ENCODE measurements at regions not wholly inside any gene's neighbourhood (a gene's known extent, or its start where the extent isn't known, plus 50 kb on each side); places are given as distances from the start of the nearest gene placed in this dataset.
A peak's percentile ranks its signal among the peaks of the same experiment; 100 is the strongest.

DNA sequence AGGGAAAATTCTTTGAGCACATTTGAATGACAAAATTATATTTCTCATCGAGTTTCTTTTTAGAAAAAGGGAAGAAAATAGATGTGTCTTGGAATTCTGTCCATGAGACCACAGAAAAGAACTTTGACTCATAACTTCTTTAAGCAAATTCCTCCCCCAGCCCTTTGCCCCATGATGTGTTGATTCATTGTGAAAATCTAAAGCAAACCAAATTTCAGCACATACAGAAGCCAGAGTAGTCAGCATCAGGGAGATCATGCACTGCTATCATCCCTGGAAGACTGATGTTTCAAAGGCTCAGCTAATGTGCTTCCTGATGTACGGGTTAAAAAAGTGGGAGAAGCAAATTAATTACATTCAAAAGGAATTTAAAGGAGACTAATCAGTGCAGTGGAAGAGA is 159.7 kb downstream of the FAT3 start:
- peak; percentile 47 for DNase-seq (ENCODE audit: low spot score)

DNA sequence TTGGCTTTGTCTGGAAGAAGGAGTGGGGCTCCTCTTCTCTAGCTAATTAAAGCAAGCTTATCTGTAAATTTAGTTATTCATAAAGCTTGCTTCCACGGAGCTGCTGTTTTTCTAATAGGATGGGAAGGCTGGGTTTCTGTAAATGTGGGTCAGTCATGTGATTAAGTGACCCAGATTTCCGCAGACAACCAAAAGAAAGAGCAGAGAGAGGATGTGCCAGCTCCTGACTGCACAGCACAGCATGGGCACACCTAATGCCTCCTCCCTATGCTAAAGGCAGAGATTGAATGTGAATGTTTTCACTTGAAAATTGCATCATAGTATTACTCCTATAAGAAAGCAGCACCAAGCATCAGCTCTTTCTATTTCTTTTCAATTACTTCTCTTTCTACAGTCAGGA is 160.2 kb downstream of the FAT3 start:
- DNase-seq (ENCODE audit: low spot score): no peak

DNA sequence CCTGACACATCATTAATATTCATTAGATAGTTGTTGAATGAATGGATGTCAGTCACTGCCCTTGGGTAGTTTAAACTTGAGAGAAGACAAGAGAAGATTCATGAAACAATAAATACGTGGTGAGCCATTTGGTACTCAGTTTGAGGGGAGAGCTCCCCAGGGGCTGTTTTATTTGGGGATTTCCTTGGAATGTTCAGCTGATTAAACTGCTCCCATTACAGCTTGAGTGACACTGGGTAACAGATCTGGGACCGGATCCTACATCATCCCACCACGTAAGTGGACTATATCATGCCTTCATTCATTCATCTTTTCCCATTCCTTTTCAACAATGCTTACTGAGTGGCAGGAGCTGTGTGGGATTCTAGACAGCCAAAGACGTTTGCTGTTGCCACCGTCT is 162.0 kb downstream of the FAT3 start:
- no peak for DNase-seq (ENCODE audit: low spot score)

DNA sequence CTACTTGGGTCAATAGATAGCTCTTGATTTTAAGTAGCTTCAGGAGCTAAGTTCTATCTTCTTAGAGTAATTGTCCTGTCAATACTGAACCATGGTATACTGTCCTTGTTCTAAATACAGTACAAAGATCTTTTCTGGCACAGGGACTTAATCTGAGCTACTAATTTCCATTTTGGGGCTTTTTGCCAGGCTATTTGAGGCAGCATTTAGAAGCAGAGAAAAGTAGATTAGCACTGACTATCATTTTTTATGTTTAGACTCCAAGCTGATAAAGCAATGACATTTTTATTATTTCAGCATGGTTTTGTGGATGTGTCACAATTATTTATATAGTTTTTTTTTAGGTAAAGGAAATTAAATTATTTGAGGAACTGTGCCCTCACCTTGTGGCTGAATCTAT is 163.2 kb downstream of the FAT3 start:
- no peak for DNase-seq (ENCODE audit: low spot score)

DNA sequence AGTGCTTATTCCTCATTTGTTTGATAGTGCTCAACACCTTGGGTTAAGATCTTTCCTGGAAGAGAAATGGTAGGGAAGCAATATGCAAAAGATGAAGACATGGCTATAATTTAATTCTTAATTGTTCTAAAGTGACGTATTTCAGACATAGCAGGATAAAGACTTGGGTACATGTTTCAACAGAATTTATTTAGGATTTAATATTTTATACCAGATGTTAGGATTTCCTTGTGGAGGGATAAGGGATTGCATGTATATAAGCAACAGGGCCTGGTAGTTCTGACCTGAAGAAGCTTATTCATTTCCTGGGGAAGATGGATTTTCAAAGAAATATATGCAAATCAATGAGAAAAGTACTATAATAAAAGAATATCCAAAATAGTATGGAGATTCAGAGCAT is 163.8 kb downstream of the FAT3 start:
- no peak for DNase-seq (ENCODE audit: low spot score)

DNA sequence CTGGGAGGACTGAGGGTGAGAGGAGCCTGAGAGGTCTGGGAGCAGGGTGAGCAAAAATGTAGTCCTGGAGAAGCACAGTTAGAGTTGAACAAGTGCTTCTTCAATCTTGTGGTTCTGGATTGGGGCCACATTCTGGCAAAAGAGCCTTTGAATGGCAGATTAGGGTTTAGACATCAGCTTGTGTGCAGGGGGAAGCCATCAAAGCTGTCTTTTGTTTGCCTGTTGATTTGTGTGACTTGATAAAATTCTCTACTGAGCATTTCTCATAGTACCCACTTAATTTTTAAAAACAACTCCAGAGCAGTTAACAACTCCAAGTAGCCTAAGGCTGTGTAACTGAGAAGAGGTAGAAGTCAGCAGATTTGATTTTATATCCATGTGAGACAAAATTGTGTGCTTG is 166.2 kb downstream of the FAT3 start:
- DNase-seq (ENCODE audit: low spot score): no peak

DNA sequence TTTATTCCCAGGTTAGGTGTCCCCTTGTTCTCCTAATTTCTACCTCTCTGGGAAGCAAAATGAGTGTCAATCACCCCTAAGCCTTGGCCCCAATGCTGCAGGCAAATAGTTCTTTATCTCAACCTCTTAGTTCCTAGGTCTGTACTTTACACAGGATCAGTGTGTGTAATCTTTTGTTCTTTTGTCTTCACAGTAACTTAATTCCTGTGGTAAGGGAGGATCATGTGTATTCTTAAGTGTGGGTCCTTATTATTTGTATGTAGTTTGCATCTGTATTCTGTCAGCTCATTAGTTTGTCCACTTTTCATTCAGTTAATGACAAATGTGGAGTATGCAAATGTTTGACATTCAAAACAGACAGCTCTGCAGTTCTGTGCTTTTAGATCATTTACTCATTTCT is 166.7 kb downstream of the FAT3 start:
- no peak for DNase-seq (ENCODE audit: low spot score)

DNA sequence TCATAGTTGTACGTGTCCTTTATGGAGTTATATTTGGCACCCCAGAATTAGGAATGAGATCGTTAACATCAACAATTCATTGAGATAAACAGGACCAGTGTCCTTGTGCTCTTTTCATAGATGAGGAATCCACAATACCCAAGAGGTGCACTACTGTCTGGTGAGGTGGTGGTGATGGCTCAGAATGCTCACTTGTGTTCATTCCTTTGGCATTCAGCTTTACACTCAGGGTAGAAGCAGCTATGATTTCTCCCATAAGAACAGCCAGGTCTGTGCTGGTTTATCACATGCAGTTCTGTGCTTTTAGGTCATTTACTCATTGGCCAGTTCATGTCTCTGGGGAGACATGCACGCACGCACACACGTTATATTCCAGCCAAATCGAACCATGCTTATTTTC is 167.2 kb downstream of the FAT3 start:
- no peak for DNase-seq (ENCODE audit: low spot score)

DNA sequence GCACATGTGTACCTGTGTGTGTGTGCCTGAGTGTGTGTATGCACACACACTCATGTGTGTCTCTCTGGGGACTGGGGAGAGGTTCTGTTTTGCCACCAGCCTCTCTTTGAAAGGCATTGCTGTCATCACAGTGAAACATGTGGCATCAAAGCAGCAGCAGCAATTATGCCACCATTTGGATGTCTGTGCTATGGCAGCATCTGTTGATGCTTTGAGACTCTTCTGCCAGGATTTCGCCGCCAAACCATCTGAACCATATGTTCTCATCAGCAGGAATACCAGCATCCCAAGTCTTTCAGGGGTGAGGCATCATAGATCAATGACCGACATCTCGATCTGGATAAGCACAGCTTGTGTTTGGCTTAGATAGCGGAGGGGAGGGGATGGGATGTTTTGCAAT is 168.6 kb downstream of the FAT3 start:
- DNase-seq (ENCODE audit: low spot score): no peak

DNA sequence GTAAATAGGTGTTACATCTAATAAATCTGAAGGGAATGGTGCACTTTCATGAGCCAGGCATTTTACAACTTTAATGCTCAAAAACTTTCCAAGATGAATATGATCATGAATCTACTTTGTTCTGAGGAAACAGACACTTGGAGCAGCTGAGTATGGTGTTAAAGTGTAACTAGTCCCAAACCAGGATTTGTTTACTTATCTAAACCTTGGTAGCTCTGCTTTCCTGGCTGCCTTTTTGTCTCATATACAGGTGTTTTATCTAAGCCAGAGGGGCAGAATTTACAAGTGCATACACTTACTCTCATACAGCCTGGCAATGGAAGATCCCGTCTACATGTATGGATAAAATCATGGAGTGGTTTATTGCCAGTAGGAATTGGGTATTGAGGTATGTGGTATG is 171.5 kb downstream of the FAT3 start:
- peak; percentile 15 for DNase-seq (ENCODE audit: low spot score)

DNA sequence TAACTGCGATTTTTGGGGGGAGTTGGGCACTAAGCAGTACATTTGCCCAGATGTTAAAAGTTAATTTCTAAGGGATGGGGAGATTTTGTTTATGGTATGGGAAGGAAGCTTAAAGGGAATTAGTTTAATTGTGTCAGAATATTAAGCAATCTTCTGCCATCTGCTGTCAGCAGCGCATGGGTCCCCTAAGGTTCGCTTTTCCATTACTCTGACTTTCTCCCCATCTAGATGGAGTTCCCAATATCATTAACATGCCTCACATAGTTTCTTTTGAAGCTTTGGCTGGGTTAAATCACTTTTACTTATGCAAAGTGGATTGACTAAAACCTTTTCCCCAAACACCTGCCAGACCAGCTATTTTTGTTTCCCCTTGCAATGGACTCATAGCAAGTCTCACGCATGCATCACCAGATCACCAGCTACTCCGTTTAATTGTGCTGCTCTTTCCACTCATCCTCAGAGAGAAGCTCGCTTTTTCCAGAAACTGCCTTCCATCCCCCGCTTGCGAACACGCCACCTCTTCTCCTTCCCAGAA is 172.7 kb downstream of the FAT3 start:
- DNase-seq (ENCODE audit: low spot score): no peak

DNA sequence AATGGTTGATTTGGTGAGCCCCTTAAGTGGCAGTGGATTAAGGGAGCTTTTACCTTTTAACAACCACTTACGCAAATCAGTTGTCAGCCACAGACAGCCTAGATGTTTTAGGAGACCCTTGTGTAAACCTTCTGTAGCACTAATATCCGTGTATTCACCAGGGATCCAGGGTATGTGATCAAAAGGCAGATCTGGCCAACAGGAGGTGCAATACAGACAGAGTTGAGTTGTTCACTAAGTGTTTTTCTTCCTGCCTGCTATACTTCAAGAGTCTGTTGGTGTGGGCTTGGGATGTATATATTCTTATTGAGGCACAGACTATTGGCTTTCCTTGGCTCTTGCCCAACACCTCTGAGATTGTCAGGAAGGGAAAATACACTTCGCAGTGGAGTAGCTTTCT is 175.1 kb downstream of the FAT3 start:
- no peak for DNase-seq (ENCODE audit: low spot score)

DNA sequence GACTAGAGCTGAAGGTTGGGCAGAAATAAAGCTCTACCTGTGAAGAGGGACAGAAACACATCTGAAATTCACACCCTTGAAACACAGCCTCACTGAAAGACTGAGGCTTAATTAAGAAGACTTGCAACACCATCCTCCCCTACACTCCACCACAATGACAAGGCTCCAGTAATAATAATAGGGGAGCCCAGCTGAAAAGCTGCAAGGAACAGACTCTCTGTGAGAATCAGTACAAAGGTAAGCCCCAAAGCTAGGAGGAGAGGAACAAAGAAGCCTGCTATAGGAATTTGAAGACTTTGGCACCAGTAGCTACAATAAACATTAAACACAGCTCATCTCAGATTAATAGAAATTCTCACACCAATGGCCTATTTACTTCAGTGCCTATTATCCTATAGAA is 176.9 kb downstream of the FAT3 start:
- DNase-seq (ENCODE audit: low spot score): no peak

DNA sequence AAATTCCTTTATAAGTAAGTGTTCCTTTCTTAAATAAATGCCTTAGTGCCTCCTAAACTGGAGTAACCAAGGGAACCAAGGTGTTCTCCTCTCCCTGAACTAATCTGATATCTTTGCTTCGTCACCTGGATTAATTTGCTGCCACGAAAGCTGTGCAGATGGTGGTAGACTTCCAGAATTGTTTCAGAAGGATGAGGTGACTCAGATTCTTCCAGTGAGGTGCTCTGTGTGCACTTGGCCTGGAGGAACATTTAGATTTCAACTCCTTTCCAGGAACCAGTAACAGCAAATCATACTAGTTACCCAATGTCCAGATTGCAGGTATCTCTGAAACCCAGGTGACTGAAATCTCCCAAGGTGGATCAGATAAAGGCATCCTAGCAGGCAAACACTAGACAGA is 181.9 kb downstream of the FAT3 start:
- no peak for DNase-seq (ENCODE audit: low spot score)

DNA sequence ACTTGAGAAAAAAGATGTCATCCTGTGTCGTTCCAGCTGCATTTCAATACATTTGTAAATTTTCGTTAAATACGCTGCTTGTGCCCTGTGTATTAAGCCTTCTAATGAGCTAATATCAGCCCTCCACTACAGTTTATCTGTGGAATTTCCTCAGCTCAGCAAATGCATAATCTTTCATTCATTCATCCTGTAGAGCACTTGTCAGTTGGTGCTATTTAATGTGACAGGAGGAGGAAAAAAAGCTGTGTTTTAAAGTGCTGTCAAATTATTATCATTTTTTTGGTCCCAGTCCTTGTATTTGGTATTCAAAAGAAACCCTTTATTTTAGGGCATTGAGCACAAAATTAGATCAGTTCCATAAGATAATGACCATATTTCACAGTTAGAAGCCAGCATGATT is 184.7 kb downstream of the FAT3 start:
- DNase-seq (ENCODE audit: low spot score): no peak

DNA sequence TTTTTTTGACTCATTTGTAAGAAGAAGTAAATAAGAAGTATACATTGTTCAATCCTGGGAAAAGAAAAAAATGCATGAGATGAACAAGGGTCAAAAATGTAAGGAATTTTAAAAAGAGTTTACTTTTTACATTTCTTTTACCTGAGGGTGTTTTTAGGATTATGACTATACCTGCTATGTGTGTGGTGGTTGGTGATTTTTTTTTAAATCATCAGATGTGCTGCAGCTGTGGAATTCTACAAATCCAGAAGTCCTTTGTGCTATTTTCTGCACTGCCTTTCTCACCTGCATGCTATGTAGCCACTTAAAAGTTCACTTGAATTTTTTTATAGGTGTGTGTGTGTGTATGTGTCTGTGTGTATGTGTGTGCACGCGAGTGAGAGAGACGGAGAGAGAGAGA is 185.3 kb downstream of the FAT3 start:
- no peak for DNase-seq (ENCODE audit: low spot score)

DNA sequence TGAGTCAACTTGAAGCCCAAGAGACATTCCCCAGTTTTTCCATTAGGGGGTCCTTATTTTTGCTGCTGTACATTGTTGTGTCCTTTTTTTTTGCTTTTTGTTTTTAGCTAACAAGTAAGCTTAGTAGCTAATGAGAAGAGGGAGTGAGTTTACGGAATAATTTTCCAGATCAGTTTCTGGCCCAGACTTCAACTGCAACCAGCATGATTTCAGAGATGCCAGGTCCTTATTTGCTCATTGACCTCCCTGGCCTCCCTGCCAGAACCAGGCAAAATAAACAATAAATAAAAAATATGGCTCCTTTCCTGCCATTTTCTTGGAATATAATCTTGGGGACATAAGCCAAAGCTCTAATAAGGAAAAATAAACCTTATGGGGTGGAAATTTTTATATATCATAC is 185.9 kb downstream of the FAT3 start:
- DNase-seq (ENCODE audit: low spot score): no peak

DNA sequence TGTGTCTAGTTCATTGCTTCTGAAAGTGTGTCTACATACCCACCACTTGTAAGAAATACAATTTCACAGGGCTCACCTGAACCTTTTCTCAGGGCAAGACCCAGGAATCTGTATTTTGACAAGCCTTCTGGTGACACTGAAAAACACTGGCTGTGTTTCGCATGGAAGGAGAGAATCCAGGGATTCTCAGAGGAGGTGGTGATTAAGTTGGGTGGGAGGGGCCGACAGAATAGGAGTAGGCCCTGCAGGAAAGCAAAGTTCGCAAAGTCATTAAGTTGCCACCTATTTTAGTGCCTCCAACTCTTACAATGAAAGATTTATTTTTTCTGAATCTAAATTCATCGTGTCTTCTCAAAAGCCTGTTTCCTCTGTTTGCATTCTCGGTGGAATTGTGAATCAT is 186.8 kb downstream of the FAT3 start:
- DNase-seq (ENCODE audit: low spot score): no peak

DNA sequence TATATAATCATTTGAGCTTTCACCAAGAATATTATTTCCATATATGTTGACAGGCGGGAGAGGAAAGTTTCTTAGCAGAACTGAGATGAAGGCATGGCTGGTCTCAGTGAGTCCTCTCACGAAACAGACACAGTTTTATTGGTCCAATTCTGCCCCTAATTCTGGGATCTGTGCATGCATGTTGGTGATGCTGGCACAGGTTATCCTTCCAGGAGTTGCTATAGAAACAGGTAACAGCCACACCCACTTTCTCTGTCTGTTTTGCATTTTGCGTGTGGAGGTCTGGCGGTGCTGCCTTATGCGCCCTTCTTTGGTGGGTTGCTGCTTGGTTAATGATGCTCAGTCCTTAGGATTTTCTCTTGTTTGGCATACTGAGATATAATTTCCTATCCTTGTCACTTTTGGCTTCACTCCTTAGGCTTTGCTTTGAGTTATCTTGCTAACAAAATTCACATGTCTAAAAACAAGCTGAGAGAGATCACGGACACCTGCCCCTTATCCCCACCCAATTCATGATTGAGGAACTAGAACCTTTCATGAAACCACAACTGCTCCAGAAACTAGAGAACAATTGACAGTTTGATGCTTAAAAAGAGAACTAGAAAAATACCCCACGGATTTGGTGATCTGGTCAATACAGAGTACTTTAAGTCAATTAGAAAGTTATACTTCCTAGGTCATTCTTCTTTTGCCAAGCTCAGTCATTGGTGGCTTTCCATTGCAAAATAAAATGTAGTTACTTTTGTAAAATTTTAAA is 189.3 kb downstream of the FAT3 start:
- no peak for DNase-seq (ENCODE audit: low spot score)

DNA sequence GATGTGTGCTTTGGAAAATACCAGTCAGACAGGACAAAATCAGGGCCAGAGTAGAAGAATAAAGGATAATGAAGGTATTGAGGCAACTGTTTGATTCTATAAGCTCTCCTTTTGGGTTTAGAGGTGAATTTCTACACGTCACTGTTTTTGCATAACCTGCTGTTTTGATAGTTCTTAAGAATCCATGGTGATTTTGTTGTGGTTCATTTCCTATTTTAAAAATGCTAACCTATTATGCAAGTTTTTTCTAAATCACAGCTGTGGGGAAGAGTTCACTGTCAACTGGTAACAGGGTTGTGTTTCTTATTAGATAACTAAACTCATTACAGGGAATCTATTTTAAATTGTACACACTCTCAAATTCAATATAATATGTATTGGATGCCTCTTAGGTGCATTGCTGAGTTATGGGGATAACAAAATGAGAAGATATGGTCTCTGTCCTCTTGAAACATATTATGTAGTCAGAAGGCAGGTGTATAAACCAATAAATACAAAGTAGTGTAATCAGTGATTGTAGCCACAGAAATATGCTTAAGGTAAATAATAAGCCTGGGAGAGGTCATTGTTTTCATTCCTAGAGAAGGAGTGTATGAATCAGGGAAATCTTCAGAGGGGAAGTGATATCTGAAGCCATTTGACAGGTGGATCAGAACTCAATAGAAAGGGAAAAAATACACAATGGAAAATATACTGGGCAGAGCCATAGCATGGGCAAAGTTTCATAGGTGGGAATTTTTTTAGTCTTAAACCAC is 192.5 kb downstream of the FAT3 start:
- DNase-seq (ENCODE audit: low spot score): no peak

DNA sequence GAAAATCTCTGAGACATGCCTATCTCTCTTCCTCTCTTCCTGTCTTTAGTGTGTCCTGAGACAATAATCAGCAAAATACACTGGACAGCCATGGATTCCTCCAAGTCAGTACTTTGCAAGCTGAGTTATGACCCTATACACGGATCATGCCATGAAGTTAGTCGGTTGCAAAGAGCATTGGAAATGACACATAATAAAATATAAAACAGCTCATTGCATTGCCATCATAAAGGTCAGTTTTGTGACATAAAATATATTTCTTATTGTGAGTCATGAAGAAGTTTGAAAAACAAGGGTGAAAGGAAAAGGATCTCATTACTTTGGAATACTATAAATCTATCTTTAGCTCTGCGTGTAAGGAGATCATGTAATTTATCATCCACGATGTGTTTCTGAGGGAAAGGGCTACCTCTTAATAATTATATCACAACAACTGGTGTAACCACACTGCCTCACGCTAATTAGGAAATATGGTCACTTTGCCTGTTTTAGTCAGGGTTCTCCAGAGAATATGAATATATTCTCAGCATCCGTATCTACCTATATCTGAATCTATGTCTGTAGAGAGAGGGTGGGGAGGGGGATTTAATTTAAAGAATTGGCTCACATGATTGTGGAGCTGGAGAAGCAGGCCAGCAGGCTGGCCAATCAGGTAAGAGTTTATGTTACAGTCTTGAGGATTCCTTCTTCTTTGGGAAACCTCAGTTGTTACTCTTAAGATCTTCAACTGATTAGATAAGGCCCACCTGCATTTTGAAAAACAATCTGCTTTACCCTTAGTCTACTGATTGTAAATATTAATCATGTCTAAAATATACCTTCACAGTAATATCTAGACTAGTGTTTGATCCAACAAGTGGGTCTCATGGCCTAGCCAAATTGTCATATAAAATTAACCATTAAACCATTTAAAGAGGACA is 198.8 kb downstream of the FAT3 start:
- DNase-seq (ENCODE audit: low spot score): no peak

DNA sequence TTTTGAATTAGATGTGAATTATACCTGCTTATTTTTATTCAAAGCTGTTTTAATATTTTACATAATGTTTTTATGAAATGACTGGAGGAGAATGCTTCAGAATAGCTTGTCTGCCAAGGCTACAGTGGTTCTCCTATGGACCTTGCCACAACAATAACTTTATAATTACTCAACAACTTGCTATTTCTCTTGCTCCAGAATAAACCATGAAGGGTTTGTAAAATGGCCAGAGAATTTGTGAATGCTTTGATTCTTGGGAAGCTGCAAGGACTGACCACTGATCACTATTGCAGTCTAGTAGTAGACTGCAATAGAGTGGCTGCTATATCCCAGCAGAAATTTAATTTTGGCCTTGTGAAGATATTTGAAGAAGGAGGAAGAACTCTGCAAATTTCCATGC is 199.7 kb downstream of the FAT3 start:
- peak; percentile 4 for DNase-seq (ENCODE audit: low spot score)

DNA sequence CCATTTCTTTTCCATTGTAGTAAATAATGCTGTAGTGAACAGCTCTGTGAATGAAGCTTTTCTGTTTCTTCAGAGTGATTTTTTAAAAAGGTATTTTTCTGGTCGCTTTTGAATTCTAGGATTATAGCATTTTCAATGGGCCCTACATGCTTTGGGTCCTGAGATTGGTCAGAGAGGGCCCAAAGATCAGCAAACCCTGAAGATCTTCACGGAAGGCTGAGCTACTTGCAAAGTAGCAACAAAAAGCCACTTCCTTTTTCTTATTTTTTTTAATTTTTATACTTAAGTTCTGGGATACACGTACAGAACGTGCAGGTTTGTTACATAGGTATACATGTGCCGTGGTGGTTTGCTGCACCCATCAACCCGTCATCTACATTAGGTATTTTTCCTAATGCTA is 200.5 kb downstream of the FAT3 start:
- DNase-seq (ENCODE audit: low spot score): no peak
